K562 (cell line): ENCODE measurements at regions not wholly inside any gene's neighbourhood (a gene's known extent, or its start where the extent isn't known, plus 50 kb on each side); places are given as distances from the start of the nearest gene placed in this dataset.

Experiments used
- ATAC-seq: fragments of 200-7000 bp; cut with Tn5 transposase; 3 replicates; pipeline ENCODE4 v1.9.1; 2020; ENCODE audit warnings: moderate library complexity
- BruUV-seq: library from RNA; stranded (reverse); fragments of 400-500 nt; replicated peaks from 2 replicates; lab custom pipeline; 2021; lab: Mats Ljungman, UMichigan
- CTCF ChIA-PET: fragments of 300-600 bp; formaldehyde crosslinking; extraction: SDS; loops from one replicate; lab custom pipeline; 2021; ENCODE audit warnings: low intra/inter-chr PET ratio; lab: Yijun Ruan, JAX
- POLR2A ChIA-PET: fragments of 300-600, 350-650 bp; sonication (Branson Sonifier 250); formaldehyde crosslinking; extraction: SDS; loops from one replicate; lab custom pipeline; 2021; ENCODE audit warnings: antibody characterized with exemption, inconsistent platforms; lab: Yijun Ruan, JAX
- DNase-seq, 4 experiments: peaks; one replicate each; pipeline versions ENCODE4 v3.0.0 to v3.0.0-alpha.2; 2011 to 2018; ENCODE audit warnings: low spot score in 3 of 4, mixed read lengths in 3 of 4; ENCODE audit errors: extremely low read depth in 1 of 4
- FAIRE-seq: peaks from 2 replicates; lab custom pipeline; 2011; peaks lifted over from hg19 to GRCh38; lab: Jason Lieb, UNC
- H2AFZ ChIP-seq: 2 replicates; pipeline ENCODE4 v1.6.0; 2011; ENCODE audit warnings: low read depth, low read length, control low read depth, inconsistent platforms
- H3K27ac ChIP-seq: fragments of 200-600 bp; 3 replicates; pipeline ENCODE4 v1.8.0; 2011; ENCODE audit warnings: low read depth, mild to moderate bottlenecking, control low read depth, inconsistent platforms, low read length, moderate library complexity, mixed read lengths; ENCODE audit errors: extremely low read depth
- H3K27me3 ChIP-seq, 2 experiments: fragments of 300-600 bp in 1 of 2; 2 replicates in 1 of 2; 3 replicates in 1 of 2; pipeline versions ENCODE4 v1.6.0 to v1.8.0; 2011; ENCODE audit warnings: inconsistent platforms in 2 of 2, low read length in 2 of 2, mild to moderate bottlenecking in 1 of 2, mixed read lengths in 1 of 2, moderate library complexity in 1 of 2; ENCODE audit not compliant: control insufficient read depth in 2 of 2, insufficient read depth in 2 of 2
- H3K36me3 ChIP-seq: fragments of 300-600 bp; 3 replicates; pipeline ENCODE4 v1.8.0; 2011; ENCODE audit warnings: mild to moderate bottlenecking, low read length, inconsistent platforms; ENCODE audit not compliant: control insufficient read depth, insufficient read depth
- H3K4me1 ChIP-seq, 2 experiments: fragments of 200-600 bp in 1 of 2; replicated peaks in 1 of 2; 2 replicates in 1 of 2; 3 replicates in 1 of 2; pipeline versions ENCODE4 v1.5.1 to v1.8.0; 2011; ENCODE audit warnings: inconsistent platforms in 2 of 2, low read length in 2 of 2, mild to moderate bottlenecking in 1 of 2, mixed read lengths in 1 of 2, moderate library complexity in 1 of 2; ENCODE audit not compliant: control insufficient read depth in 2 of 2, insufficient read depth in 2 of 2
- H3K4me2 ChIP-seq: 2 replicates; pipeline ENCODE4 v1.6.1; 2011; ENCODE audit warnings: low read length, control low read depth, inconsistent platforms, mixed read lengths; ENCODE audit not compliant: insufficient read depth
- H3K4me3 ChIP-seq: fragments of 200-600 bp; sonication (generic), shearing (Covaris generic); 2 replicates; pipeline ENCODE4 v1.5.1; 2016; ENCODE audit warnings: control low read depth, inconsistent platforms
- H3K79me2 ChIP-seq: fragments of 200-600 bp; 3 replicates; pipeline ENCODE4 v1.8.0; 2011; ENCODE audit warnings: low read length, inconsistent platforms; ENCODE audit not compliant: control insufficient read depth, insufficient read depth
- H3K9ac ChIP-seq, 2 experiments: 2 replicates each; pipeline versions ENCODE4 v1.6.0 to v1.6.1; 2011; ENCODE audit warnings: low read depth in 2 of 2, low read length in 2 of 2, control low read depth in 1 of 2, inconsistent platforms in 1 of 2, mild to moderate bottlenecking in 1 of 2, mixed read lengths in 1 of 2; ENCODE audit not compliant: insufficient read depth in 1 of 2
- H3K9me1 ChIP-seq: one replicate; pipeline ENCODE4 v1.6.0; 2011; ENCODE audit warnings: inconsistent platforms, mild to moderate bottlenecking, low read length, moderate library complexity; ENCODE audit not compliant: control insufficient read depth, insufficient read depth
- H3K9me3 ChIP-seq: replicated peaks from 2 replicates; pipeline ENCODE4 v1.5.1; 2011; ENCODE audit warnings: low read depth, low read length, inconsistent platforms; ENCODE audit not compliant: control insufficient read depth, insufficient read depth
- H4K20me1 ChIP-seq: replicated peaks from 2 replicates; pipeline ENCODE4 v1.6.1; 2011; ENCODE audit warnings: low read length, inconsistent platforms, mixed read lengths; ENCODE audit not compliant: control insufficient read depth, insufficient read depth
- ATF7 ChIP-seq: fragments of 450-650 bp; IDR thresholded peaks from 2 replicates; pipeline ENCODE4 v1.7.1; 2014; ENCODE audit warnings: mild to moderate bottlenecking, moderate library complexity
- CBX5 ChIP-seq: IDR thresholded peaks from 2 replicates; pipeline ENCODE4 v1.6.1; 2014; ENCODE audit warnings: low read depth, borderline replicate concordance
- HDAC1 ChIP-seq, 2 experiments: fragments of 450-650 bp; IDR thresholded peaks; 2 replicates each; pipeline ENCODE4 v1.6.1; 2016 to 2017; ENCODE audit warnings: inconsistent platforms in 1 of 2, mild to moderate bottlenecking in 1 of 2, moderate library complexity in 1 of 2
- MXI1 ChIP-seq: IDR thresholded peaks from 2 replicates; pipeline ENCODE4 v1.6.1; 2011; ENCODE audit warnings: low read depth, mild to moderate bottlenecking, improper control_type of control experiment, low read length
- NONO ChIP-seq, 2 experiments: fragments of 200-400 bp in 1 of 2; fragments of 450-650 bp in 1 of 2; formaldehyde crosslinking in 1 of 2; IDR thresholded peaks; 2 replicates each; pipeline ENCODE4 v1.6.1; 2017; ENCODE audit warnings: low read depth in 2 of 2, mild to moderate bottlenecking in 2 of 2, moderate library complexity in 2 of 2, low read length in 1 of 2
- PBX2 ChIP-seq, 2 experiments: IDR thresholded peaks in 1 of 2; conservative IDR thresholded peaks in 1 of 2; 2 replicates each; pipeline ENCODE4 v1.6.1; 2016; ENCODE audit warnings: low read depth in 2 of 2, mild to moderate bottlenecking in 1 of 2, missing compliant biosample characterization in 1 of 2, missing genetic modification characterization in 1 of 2, moderate library complexity in 1 of 2
- SMAD2 ChIP-seq: fragments of 150-350 bp; IDR thresholded peaks from 2 replicates; pipeline ENCODE4 v1.6.1; 2014; ENCODE audit warnings: low read depth, mild to moderate bottlenecking, low read length
- TAF15 ChIP-seq: fragments of 200-400 bp; formaldehyde crosslinking; IDR thresholded peaks from 2 replicates; pipeline ENCODE4 v1.6.1; 2017; ENCODE audit warnings: mild to moderate bottlenecking, low read depth, low read length, moderate library complexity
- ZFX ChIP-seq: sonication (generic); formaldehyde crosslinking; IDR thresholded peaks from 2 replicates; pipeline ENCODE4 v1.8.0; 2022; ENCODE audit warnings: mild to moderate bottlenecking, missing genetic modification reagents, moderate library complexity
- ZNF134 ChIP-seq: fragments of 250-450 bp; sonication (Bioruptor Pico); conservative IDR thresholded peaks from 2 replicates; pipeline ENCODE4 v1.4.0; 2020
- ZNF41 ChIP-seq: fragments of 250-450 bp; sonication (Bioruptor Pico); conservative IDR thresholded peaks from 2 replicates; pipeline ENCODE4 v1.4.0; 2020; ENCODE audit warnings: mild to moderate bottlenecking
- ZNF639 ChIP-seq, 2 experiments: fragments of 200-800 bp in 1 of 2; sonication (Bioruptor generic) in 1 of 2; sonication (generic) in 1 of 2; formaldehyde crosslinking in 1 of 2; IDR thresholded peaks in 1 of 2; conservative IDR thresholded peaks in 1 of 2; 2 replicates each; pipeline versions ENCODE4 v1.5.0 to v1.6.1; 2016 to 2020; ENCODE audit warnings: missing compliant biosample characterization in 1 of 2, missing genetic modification characterization in 1 of 2, missing genetic modification reagents in 1 of 2
- WGBS: fragments of 100-300 bp; shearing (Covaris generic); methylation state at CpG from one replicate; pipeline ENCODE4 v1.1.6; 2016; ENCODE audit warnings: low coverage, mixed read lengths; ENCODE audit not compliant: insufficient coverage; ENCODE audit errors: missing lambda C conversion rate; 5-methylcytosine and 5-hydroxymethylcytosine counted together
- in situ Hi-C: fragments of 300-500 bp; cut with MboI; formaldehyde crosslinking; loops from 4 replicates; pipeline ENCODE4 v1.15.0; 2018; ENCODE audit warnings: inconsistent platforms, mixed read lengths
- intact Hi-C: fragments of 100-400 bp; cut with micrococcal nuclease; formaldehyde crosslinking; loops from 2 replicates; pipeline ENCODE4 v1.14.2; 2022
- TF ChIP-seq, protein P1 (sequence below): sonication (generic); formaldehyde crosslinking; IDR thresholded peaks from 2 replicates; pipeline ENCODE4 v1.8.0; 2022; ENCODE audit warnings: mild to moderate bottlenecking, missing genetic modification reagents
- TF ChIP-seq, protein P2 (sequence below): fragments of 250-450 bp; sonication (Bioruptor Pico); IDR thresholded peaks from 2 replicates; pipeline ENCODE4 v1.4.0; 2020; ENCODE audit warnings: mild to moderate bottlenecking, moderate library complexity

DNA sequence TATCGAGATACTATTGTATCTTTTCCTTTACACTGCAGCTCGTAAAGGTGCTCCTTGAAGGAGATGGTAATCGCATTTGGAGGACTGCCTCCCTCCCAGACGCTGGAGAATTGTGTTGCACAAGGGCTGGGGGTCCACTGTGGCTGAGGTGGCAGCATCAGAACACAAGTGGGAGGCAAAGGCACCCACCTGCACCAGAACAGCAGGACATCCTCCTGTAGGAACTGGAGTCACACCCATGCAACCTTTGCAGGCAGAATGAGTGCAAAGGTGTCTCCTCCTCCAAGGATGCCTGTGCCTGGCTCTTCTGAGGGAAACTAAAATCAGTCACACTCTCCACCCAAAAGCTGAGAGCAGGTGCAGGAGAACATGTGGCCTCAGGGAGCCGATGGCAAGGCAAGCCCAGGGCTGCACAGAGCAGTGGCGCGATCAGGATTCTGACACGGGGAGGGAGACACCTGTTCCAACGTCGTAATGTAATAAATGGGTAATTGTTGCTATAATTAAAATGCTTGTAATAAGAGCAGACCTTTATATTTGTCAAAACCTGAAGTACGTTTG is 1501.4 kb downstream of the TBC1D22A start:
- Histone ChIP-seq H3K4me3 (no peak overlapping the region), H2AFZ (no peak overlapping the region), H3K27ac (no peak overlapping the region), H3K27me3 (peaks cover 0 to 11% of the 10 kb centered on the region in 2 experiments; a peak in 2 of 5 replicates), H3K9me3 (no peaks in the 10 kb centered on the region), H3K4me1 (peaks cover 0 to 3% of the 10 kb centered on the region in 2 experiments; a peak in 2 of 5 replicates), H4K20me1 (no peaks in the 10 kb centered on the region), H3K9me1 (no peaks in the 10 kb centered on the region), H3K9ac (no peak overlapping the region), H3K79me2 (no peaks in the 10 kb centered on the region), H3K36me3 (no peaks in the 10 kb centered on the region), H3K4me2 (no peak overlapping the region)
- DNase-seq (no peak), FAIRE-seq (no peak), ATAC-seq (no peak)
- CTCF ChIA-PET = no interaction called here
- POLR2A ChIA-PET = no interaction called here
- in situ Hi-C loops = no loop called here
- 2% methylated on average over 7 of the region's 11 CpGs for WGBS
- BruUV-seq = no TSS peak
- intact Hi-C loops = no loop called here
- TF ChIP-seq NONO (IDR thresholded peaks at IDR 0.05; ENCODE audit: low read depth in 2 of 2, low read length in 1 of 2) (no peak), SMAD2 (no peak), PBX2 (CRISPR knock-in tag; IDR thresholded peaks at IDR 0.05; ENCODE audit: low read depth) (no peak), PBX2 (tag; conservative IDR thresholded peaks at IDR 0.05; ENCODE audit: low read depth) (no peak), CBX5 (no peak), ZFX (CRISPR knock-in tag) (no peak), ZNF41 (CRISPR knock-in tag) (no peak), TAF15 (no peak), ATF7 (no peak), MXI1 (no peak), ZNF639 (CRISPR knock-in tag; conservative IDR thresholded peaks at IDR 0.05 in 1 of 2, IDR thresholded peaks at IDR 0.05 in 1 of 2) (no peak), HDAC1 (IDR thresholded peaks at IDR 0.05) (no peak), ZNF134 (CRISPR knock-in tag) (no peak)
- TF ChIP-seq, protein P1, sequence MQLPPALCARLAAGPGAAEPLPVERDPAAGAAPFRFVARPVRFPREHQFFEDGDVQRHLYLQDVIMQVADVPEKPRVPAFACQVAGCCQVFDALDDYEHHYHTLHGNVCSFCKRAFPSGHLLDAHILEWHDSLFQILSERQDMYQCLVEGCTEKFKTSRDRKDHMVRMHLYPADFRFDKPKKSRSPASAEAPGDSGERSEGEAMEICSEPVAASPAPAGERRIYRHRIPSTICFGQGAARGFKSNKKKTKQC = no peak
- TF ChIP-seq, protein P2, sequence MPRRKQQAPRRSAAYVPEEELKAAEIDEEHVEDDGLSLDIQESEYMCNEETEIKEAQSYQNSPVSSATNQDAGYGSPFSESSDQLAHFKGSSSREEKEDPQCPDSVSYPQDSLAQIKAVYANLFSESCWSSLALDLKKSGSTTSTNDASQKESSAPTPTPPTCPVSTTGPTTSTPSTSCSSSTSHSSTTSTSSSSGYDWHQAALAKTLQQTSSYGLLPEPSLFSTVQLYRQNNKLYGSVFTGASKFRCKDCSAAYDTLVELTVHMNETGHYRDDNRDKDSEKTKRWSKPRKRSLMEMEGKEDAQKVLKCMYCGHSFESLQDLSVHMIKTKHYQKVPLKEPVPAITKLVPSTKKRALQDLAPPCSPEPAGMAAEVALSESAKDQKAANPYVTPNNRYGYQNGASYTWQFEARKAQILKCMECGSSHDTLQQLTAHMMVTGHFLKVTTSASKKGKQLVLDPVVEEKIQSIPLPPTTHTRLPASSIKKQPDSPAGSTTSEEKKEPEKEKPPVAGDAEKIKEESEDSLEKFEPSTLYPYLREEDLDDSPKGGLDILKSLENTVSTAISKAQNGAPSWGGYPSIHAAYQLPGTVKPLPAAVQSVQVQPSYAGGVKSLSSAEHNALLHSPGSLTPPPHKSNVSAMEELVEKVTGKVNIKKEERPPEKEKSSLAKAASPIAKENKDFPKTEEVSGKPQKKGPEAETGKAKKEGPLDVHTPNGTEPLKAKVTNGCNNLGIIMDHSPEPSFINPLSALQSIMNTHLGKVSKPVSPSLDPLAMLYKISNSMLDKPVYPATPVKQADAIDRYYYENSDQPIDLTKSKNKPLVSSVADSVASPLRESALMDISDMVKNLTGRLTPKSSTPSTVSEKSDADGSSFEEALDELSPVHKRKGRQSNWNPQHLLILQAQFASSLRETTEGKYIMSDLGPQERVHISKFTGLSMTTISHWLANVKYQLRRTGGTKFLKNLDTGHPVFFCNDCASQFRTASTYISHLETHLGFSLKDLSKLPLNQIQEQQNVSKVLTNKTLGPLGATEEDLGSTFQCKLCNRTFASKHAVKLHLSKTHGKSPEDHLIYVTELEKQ (CRISPR knock-in tag) = no peak
